DOHH2 (cell line): ENCODE measurements at regions not wholly inside any gene's neighbourhood (a gene's known extent, or its start where the extent isn't known, plus 50 kb on each side); places are given as distances from the start of the nearest gene placed in this dataset.
"Not testable (repeated sequence)": the region's sequence is repeated elsewhere in the genome, so short reads cannot be mapped to it uniquely, and the experiment has no call there.

Source experiments
- H3F3A ChIP-seq: fragments of 200-600 bp; sonication (generic), shearing (Covaris generic); 2 replicates; pipeline ENCODE4 v1.6.0; 2016; ENCODE audit warnings: antibody characterized with exemption, mild to moderate bottlenecking; ENCODE audit not compliant: control insufficient read depth, insufficient read depth
- H3K27ac ChIP-seq: fragments of 200-600 bp; sonication (generic); 2 replicates; pipeline ENCODE4 v1.5.1; 2014; ENCODE audit warnings: low read depth, mild to moderate bottlenecking, low read length, moderate library complexity
- H3K27me3 ChIP-seq: fragments of 200-600 bp; sonication (generic); 2 replicates; pipeline ENCODE4 v1.6.1; 2014; ENCODE audit warnings: mild to moderate bottlenecking, low read length, mixed read lengths; ENCODE audit not compliant: control insufficient read depth
- H3K36me3 ChIP-seq: fragments of 200-600 bp; sonication (generic); 2 replicates; pipeline ENCODE4 v1.6.1; 2014; ENCODE audit warnings: mild to moderate bottlenecking, low read length, moderate library complexity, mixed read lengths; ENCODE audit not compliant: control insufficient read depth
- H3K4me1 ChIP-seq: fragments of 200-600 bp; sonication (generic); 2 replicates; pipeline ENCODE4 v1.6.1; 2014; ENCODE audit warnings: mild to moderate bottlenecking, low read length, mixed read lengths; ENCODE audit not compliant: control insufficient read depth
- H3K4me2 ChIP-seq: fragments of 200-600 bp; sonication (generic); 2 replicates; pipeline ENCODE4 v1.6.0; 2014; ENCODE audit warnings: mild to moderate bottlenecking, low read length, moderate library complexity
- H3K4me3 ChIP-seq: fragments of 200-600 bp; sonication (generic); 2 replicates; pipeline ENCODE4 v1.5.1; 2014; ENCODE audit warnings: mild to moderate bottlenecking, low read length, mixed read lengths
- H3K79me2 ChIP-seq: fragments of 200-600 bp; sonication (generic); 2 replicates; pipeline ENCODE4 v1.6.1; 2014; ENCODE audit warnings: mild to moderate bottlenecking, low read length, mixed read lengths; ENCODE audit not compliant: control insufficient read depth
- H3K9me2 ChIP-seq: fragments of 200-600 bp; sonication (generic); replicated peaks from 2 replicates; pipeline ENCODE4 v1.6.1; 2014; ENCODE audit warnings: mild to moderate bottlenecking, low read length, mixed read lengths; ENCODE audit not compliant: control insufficient read depth
- H3K9me3 ChIP-seq: fragments of 200-600 bp; sonication (generic); 2 replicates; pipeline ENCODE4 v1.6.1; 2014; ENCODE audit warnings: antibody characterized with exemption, low read length, mixed read lengths; ENCODE audit not compliant: control insufficient read depth, insufficient read depth
- H4K20me1 ChIP-seq: fragments of 200-600 bp; sonication (generic); 2 replicates; pipeline ENCODE4 v1.6.0; 2014; ENCODE audit warnings: low read depth, mild to moderate bottlenecking, antibody characterized with exemption, low read length, moderate library complexity; ENCODE audit not compliant: control insufficient read depth, insufficient read depth
- CTCF ChIP-seq: fragments of 200-600 bp; sonication (generic); IDR thresholded peaks from one replicate; pipeline ENCODE4 v1.5.1; 2014; ENCODE audit warnings: antibody characterized with exemption, mild to moderate bottlenecking, low read depth, low read length; ENCODE audit not compliant: poor library complexity, severe bottlenecking
- EZH2phosphoT487 ChIP-seq: fragments of 200-600 bp; sonication (generic); IDR thresholded peaks from 2 replicates; pipeline ENCODE4 v1.6.1; 2017; ENCODE audit warnings: borderline replicate concordance, mild to moderate bottlenecking, antibody characterized with exemption, low read length, moderate library complexity, mixed read lengths

GRCh38 chr1:219323426-219323825 is 149.7 kb downstream of the LYPLAL1 start:
- Histone ChIP-seq H3K79me2 (no peaks in the 10 kb centered on the region), H3K4me3 (no peak overlapping the region), H3K9me2 (no peaks in the 10 kb centered on the region), H3K4me1 (no peaks in the 10 kb centered on the region), H3K4me2 (no peak overlapping the region), H3K9me3 (no peaks in the 10 kb centered on the region), H3K27me3 (no peaks in the 10 kb centered on the region), H3K36me3 (no peaks in the 10 kb centered on the region), H3F3A (no peaks in the 10 kb centered on the region), H3K27ac (no peak overlapping the region), H4K20me1 (no peaks in the 10 kb centered on the region)
- TF ChIP-seq EZH2phosphoT487, result no peak
- TF ChIP-seq CTCF, result no peak

GRCh38 chr1:219322766-219323165 is 149.1 kb downstream of the LYPLAL1 start:
- no peaks in the 10 kb centered on the region for H3K9me2 ChIP-seq
- H4K20me1 ChIP-seq, result no peaks in the 10 kb centered on the region
- no peaks in the 10 kb centered on the region for H3K4me1 ChIP-seq
- no peak overlapping the region for H3K4me2 ChIP-seq
- H3K27me3 ChIP-seq, result no peaks in the 10 kb centered on the region
- H3F3A ChIP-seq, result no peaks in the 10 kb centered on the region
- H3K79me2 ChIP-seq, result no peaks in the 10 kb centered on the region
- no peak overlapping the region for H3K4me3 ChIP-seq
- H3K27ac ChIP-seq, result no peak overlapping the region
- no peak for TF ChIP-seq CTCF
- TF ChIP-seq EZH2phosphoT487, result no peak
- no peaks in the 10 kb centered on the region for H3K36me3 ChIP-seq
- no peaks in the 10 kb centered on the region for H3K9me3 ChIP-seq

GRCh38 chr1:219320563-219320962 is 146.9 kb downstream of the LYPLAL1 start:
- not testable (repeated sequence) for H3K9me3 ChIP-seq, H3K27me3 ChIP-seq, H3F3A ChIP-seq, H3K79me2 ChIP-seq, H3K4me2 ChIP-seq, H3K4me3 ChIP-seq, H3K9me2 ChIP-seq, H3K36me3 ChIP-seq, H3K4me1 ChIP-seq, H3K27ac ChIP-seq, H4K20me1 ChIP-seq

- Histone ChIP-seq H4K20me1 (no peaks in the 10 kb centered on the region), H3K27ac (no peak overlapping the region), H3K4me3 (no peak overlapping the region), H3K4me1 (no peaks in the 10 kb centered on the region), H3K9me2 (no peaks in the 10 kb centered on the region), H3K36me3 (no peaks in the 10 kb centered on the region), H3K9me3 (0 out of 2 replicates have a peak, but pooled peaks cover 2% of the 10 kb centered on the region), H3F3A (no peaks in the 10 kb centered on the region), H3K79me2 (no peaks in the 10 kb centered on the region), H3K4me2 (no peak overlapping the region), H3K27me3 (no peaks in the 10 kb centered on the region)
- no peak for TF ChIP-seq CTCF
- TF ChIP-seq EZH2phosphoT487, result no peak
These were observed 145.1 kb downstream of the LYPLAL1 start for GRCh38 chr1:219318826-219319225.
